GM21360 (cell line): ENCODE measurements at regions not wholly inside any gene's neighbourhood (a gene's known extent, or its start where the extent isn't known, plus 50 kb on each side); places are given as distances from the start of the nearest gene placed in this dataset.

Source experiments
- ATAC-seq: cut with Tn5 transposase; IDR thresholded peaks from one replicate; pipeline ENCODE4 v1.9.1; 2021; ENCODE audit warnings: mild to moderate bottlenecking, moderate library complexity; ENCODE audit not compliant: unreplicated experiment

DNA sequence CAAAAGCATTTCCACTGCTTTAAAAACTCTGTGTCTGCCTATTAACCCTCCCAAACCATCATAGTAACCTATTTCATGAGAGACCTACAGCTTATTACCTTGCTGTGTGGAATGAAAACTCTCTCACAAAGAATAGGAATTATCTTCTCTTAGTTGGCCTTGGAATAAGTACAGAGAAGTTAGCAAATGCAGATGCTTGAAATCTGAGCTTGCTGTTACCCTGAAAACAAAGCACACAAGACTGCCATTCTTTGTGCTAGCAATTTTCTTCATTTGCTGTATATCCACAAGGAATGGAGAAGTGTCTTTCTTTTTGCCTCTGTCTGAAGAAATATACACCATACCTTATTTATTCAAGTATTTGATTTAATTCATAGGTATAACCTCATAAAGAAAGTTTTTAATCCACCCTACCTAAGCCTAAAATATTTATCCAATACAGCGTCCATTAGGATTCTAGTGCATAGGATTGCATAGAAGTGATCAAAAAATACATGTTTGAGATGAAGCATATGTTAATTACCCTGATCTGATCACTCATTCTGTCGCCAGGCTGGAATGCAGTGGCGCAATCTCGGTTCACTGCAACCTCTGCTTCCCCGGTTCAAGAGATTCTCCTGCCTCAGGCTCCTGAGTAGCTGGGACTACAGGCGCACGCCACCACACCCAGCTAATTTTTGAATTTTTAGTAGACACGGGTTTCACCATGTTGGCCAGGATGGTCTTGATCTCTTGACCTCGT lies 451.1 kb downstream of the LTN1 start:
- ATAC-seq, result no peak

GRCh38 chr21:28540514-28540913 lies 452.2 kb downstream of the LTN1 start:
- ATAC-seq, result no peak

- ATAC-seq, result no peak
Measured at GRCh38 chr21:28539623-28539988, 453.1 kb downstream of the LTN1 start.

GRCh38 chr21:28538987-28539622 lies 453.6 kb downstream of the LTN1 start:
- no peak for ATAC-seq

GRCh38 chr21:28537371-28538079 lies 455.2 kb downstream of the LTN1 start:
- no peak for ATAC-seq

GRCh38 chr21:28532446-28532845 lies 460.2 kb downstream of the LTN1 start:
- no peak for ATAC-seq

- ATAC-seq, result no peak
Measured at GRCh38 chr21:28523367-28523766, 469.3 kb downstream of the LTN1 start.

DNA sequence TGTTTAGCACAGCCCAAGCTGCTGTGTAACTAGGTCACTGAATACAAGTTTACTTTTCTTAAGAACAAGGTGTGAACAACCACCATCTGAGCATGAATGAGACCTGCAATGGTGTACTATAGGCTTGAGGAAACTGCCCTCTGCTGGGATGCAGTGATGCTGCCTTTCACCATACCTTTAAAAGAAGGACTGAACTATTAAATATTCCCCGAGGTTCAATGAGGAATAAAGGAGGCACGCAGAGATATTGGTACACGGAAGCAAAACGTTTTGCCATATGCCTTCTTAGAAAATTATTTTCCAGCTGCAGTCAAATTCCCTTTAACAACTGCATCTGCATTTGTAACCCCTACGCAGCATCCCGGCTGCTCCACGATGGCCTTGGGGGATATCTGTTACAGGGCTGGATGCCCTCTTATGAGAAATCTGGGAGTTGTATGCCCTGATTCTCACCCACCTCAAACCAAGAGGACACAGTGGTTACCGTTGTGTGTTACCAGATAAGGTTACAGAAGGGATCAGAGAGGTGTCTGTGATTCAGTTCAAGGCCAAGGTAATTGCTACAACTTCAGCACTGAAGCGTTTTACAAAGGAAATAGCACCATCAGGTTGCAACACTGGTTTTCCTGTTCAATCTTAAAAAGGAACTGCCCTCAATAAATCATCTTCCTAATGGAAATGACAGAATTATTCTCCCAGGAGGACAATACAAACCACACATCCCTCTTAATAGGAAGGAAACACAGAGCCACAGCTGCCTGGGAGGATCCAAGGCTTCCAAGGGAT lies 470.5 kb downstream of the LTN1 start:
- peak; percentile 70 for ATAC-seq

DNA sequence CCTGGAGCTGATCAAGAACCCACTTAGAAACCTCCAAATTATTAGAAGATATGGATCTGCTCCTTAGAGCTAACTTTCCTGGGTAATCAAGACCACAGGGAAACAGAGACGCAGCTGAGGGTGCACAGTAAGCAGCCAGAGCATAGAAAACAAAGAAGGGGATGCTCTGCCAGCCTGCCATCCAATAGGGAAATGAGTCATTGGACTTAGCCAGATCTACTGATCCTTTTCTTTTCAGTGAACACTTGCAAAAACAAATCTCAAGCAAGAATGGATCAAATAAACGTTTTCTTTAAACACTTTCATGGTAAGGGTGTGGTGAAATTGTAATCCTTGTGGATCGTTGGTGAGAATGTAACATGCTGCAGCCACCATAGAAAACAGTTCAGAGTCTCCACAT lies 474.0 kb downstream of the LTN1 start:
- no peak for ATAC-seq

DNA sequence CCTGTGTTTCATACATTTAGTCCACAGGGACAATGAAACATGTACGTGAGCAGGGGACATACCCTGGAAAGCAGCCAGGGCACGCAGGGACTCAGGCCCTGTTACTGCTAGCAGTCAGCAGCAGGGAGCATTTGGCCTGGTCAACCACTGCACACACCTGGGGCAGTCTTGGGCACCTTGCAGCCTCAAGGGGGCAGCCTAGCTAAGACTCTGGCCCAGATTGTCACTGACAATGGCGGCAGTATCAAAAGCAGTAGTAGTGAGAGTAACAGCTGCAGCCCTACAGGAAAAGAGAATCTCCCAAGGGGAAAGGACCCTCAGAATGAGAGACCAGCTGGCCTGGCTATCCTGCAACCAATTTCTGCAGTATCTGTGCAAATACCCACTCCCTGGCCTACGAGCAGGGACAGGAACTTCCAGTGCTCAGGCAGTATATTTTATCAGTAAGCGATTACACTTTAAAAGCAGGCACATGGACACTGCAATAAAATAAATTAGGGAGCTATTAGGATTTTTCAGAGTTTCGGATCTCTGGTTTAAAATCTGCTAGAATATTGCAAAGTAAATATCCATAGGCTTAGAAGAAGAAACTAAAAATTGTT lies 475.6 kb downstream of the LTN1 start:
- ATAC-seq, result peak; percentile 98

DNA sequence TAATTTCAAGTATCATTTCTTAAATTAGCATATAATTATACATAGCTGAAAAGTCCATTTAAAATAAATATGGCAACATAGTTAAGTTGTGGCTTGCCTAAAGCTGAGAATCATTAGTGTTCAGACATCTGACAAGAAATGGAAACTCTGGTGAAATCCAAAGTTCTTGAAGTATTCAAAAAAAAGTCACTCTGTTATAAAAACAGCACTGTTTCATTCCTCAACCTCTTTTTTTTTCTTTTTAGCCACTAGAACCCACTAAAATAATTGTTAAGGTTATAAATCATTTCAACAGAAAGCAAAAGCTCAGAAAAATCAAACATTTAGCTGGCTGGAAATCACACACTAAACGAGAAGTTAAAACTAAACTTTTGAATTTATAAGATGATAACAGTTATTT lies 476.7 kb downstream of the LTN1 start:
- no peak for ATAC-seq

DNA sequence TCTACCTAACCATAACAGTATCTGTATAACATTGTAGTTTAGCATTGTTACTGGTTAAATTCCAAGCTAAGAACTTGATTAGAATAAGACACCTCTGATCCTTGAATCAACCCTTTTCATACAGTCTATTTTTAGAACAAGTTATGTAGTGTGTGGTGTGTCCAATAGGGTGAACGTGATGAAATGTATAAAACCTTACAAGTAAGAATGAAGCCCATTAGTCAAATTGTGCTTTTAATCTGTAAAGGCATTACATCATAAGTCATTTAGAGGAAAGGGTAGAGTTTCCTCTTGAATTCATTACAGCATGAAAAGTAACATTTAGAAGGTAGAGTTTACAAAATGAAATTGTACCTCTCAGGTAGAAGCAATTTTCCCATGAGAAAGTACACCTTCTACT lies 479.2 kb downstream of the LTN1 start:
- ATAC-seq, result no peak

- no peak for ATAC-seq
Measured at GRCh38 chr21:28509031-28509430, 483.6 kb downstream of the LTN1 start.

- no peak for ATAC-seq
Measured at GRCh38 chr21:28508126-28508525, 484.6 kb downstream of the LTN1 start.

GRCh38 chr21:28496517-28496916 lies 496.2 kb downstream of the LTN1 start:
- ATAC-seq, result no peak

DNA sequence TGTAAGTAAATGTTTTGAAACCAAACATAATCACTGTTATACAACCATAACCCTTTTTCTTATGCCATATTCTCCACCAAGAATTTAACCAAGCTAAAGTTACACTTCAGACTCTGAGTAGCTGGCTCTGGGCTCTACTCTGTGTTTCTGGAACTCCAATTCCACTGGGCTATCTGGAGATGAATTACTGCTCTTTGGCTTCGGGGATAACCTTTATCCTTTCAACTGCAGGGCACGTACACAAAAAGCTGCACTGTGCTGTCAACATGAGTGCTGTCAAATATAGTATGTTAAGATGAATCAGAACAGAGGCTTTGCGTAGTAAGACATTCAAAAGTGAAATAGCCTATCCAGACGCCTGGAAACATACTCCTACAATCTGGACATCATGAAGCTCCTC lies 500.6 kb downstream of the LTN1 start:
- no peak for ATAC-seq

GRCh38 chr21:28489821-28490350 lies 502.8 kb downstream of the LTN1 start:
- ATAC-seq, result no peak

GRCh38 chr21:28489162-28489561 lies 503.5 kb downstream of the LTN1 start:
- no peak for ATAC-seq

DNA sequence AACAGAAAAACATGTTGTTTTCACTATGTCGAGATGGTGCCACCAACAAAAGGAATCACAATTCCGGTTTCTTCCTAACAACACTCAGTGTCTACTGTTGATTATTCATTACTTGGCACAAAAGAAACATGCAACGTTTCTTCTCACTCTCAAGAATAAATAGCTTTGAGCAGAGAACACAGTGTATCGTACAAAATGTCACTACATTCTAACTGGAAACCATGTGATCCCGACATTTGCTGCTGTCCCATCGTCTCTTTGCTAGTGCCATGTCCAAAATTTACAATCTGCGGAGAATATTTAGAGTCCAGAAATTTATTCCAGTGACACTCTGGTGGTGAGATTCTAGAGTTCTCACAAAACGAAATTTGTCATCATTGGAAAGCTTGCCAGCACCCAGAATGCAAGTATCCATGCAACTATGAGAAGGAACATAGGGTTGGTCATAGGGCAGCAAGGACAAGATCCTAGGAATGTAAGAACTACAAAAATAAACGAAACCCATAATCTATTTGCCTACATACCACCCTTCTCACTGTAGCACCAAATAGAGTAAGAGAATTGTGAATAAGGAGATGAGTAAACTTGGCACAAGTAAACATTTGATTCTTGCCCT lies 505.1 kb downstream of the LTN1 start:
- no peak for ATAC-seq

- ATAC-seq, result no peak
Measured at GRCh38 chr21:28485301-28486022, 507.2 kb downstream of the LTN1 start.
